ENCODE measurements at regions not wholly inside any gene's neighbourhood (a gene's known extent, or its start where the extent isn't known, plus 50 kb on each side); places are given as distances from the start of the nearest gene placed in this dataset.

DNA sequence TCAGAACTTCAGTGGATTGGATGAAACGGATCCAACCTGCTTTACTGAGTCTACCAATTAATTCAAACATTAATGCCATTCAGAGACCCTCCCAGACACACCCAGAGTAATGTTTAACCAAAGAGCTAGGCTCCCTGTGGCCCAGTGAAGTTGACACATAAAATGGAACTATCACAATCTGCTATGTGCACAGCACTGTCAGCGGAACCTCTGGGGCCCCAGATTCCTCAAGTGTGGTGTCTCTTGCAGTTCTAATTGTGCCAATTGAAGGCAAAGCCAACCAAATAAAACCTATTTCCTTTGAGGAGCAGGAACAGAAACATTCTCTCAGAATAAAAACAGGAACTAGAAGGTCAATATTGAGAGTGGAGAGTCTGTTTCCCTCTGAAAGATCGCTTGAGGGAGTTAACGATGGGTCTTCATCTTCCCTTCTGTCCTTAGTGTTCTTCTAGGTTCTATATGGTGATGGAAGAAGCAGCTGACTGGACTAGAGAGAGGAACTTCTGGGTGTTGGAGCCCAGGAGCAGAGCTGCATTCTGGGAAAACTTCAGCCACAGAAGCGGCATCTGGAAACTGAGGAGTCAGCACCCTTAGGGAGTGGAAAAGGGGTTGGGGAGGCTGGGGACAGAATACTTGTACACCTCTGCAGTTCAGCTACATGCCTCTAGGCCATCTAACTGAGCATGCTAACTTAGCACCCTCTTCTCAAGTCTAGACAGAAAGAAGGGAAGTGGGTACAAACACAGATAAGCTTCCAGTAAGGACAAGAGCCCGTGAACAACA, 174.4 kb upstream of the FBXO11 start:
- no peak overlapping the region for H3K4me3 ChIP-seq
- H3K27me3 ChIP-seq, result no peaks in the 10 kb centered on the region
- no peaks in the 10 kb centered on the region for H3K36me3 ChIP-seq
- no peaks in the 10 kb centered on the region for H3K4me1 ChIP-seq
- no peaks in the 10 kb centered on the region for H3K9me3 ChIP-seq
- DNase-seq (no peak), ATAC-seq (no peak)
- H3K27ac ChIP-seq, result no peak overlapping the region
- TF ChIP-seq, protein P1, sequence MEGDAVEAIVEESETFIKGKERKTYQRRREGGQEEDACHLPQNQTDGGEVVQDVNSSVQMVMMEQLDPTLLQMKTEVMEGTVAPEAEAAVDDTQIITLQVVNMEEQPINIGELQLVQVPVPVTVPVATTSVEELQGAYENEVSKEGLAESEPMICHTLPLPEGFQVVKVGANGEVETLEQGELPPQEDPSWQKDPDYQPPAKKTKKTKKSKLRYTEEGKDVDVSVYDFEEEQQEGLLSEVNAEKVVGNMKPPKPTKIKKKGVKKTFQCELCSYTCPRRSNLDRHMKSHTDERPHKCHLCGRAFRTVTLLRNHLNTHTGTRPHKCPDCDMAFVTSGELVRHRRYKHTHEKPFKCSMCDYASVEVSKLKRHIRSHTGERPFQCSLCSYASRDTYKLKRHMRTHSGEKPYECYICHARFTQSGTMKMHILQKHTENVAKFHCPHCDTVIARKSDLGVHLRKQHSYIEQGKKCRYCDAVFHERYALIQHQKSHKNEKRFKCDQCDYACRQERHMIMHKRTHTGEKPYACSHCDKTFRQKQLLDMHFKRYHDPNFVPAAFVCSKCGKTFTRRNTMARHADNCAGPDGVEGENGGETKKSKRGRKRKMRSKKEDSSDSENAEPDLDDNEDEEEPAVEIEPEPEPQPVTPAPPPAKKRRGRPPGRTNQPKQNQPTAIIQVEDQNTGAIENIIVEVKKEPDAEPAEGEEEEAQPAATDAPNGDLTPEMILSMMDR (IDR thresholded peaks at IDR 0.05 in 4 of 5, conservative IDR thresholded peaks at IDR 0.05 in 1 of 5), result no peak
- no peak for TF ChIP-seq POLR2A (IDR thresholded peaks at IDR 0.05)
- in situ Hi-C loops (cut with MboI; ENCODE audit: low sequenced_read_pairs in 4 of 4), result no loop called here
- intact Hi-C loops (cut with DNase I; ENCODE audit: low total_unique reads), result no loop called here

DNA sequence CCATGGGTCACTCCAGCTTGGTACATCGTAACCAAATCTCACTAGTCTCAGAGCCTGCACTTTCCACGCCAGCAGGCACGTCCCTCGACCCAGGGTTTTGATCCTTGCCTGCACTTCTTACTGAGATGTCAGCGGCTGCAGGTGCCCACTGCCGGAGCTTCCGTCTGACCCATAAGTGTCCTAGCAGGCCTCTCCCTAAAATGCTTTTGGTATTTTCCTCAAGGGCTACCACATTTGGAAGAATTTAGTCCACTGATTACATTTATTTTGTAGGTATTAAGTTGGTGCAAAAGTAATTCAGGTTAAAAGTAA, 175.0 kb upstream of the FBXO11 start:
- intact Hi-C loops (cut with DNase I; ENCODE audit: low total_unique reads), result no loop called here
- Histone ChIP-seq H3K4me3 (no peak overlapping the region), H3K4me1 (no peaks in the 10 kb centered on the region), H3K9me3 (no peaks in the 10 kb centered on the region), H3K27ac (no peak overlapping the region), H3K27me3 (no peaks in the 10 kb centered on the region), H3K36me3 (no peaks in the 10 kb centered on the region)
- DNase-seq, result no peak
- no peak for TF ChIP-seq POLR2A (IDR thresholded peaks at IDR 0.05)
- TF ChIP-seq, protein P1 (IDR thresholded peaks at IDR 0.05 in 4 of 5, conservative IDR thresholded peaks at IDR 0.05 in 1 of 5), result no peak
- ATAC-seq, result no peak
- in situ Hi-C loops (cut with MboI; ENCODE audit: low sequenced_read_pairs in 4 of 4), result no loop called here

DNA sequence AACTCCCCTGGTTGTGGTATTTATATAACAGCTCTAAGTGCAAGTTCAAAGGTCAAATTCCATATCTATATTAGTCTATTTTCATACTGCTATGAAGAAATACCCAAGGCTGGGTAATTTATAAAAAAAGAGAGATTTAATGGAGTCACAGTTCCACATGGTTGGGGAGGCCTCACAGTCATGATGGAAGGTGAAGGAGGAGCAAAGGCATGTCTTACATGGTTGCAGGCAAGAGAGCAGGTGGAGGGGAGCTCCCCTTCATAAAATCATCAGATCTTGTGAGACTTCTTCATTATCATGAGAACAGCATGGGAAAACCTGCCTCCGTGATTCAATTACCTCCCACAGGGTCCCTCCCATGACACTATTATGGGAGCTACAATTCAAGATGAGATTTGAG, 179.6 kb upstream of the FBXO11 start:
- TF ChIP-seq, protein P1 (IDR thresholded peaks at IDR 0.05 in 4 of 5, conservative IDR thresholded peaks at IDR 0.05 in 1 of 5), result no peak
- TF ChIP-seq POLR2A (IDR thresholded peaks at IDR 0.05), result no peak
- intact Hi-C loops (cut with DNase I; ENCODE audit: low total_unique reads) (no loop called here), in situ Hi-C loops (cut with MboI; ENCODE audit: low sequenced_read_pairs in 4 of 4) (no loop called here)
- ATAC-seq (no peak), DNase-seq (no peak)
- H3K4me3 ChIP-seq, result no peak overlapping the region
- no peaks in the 10 kb centered on the region for H3K36me3 ChIP-seq
- H3K9me3 ChIP-seq, result no peaks in the 10 kb centered on the region
- H3K27me3 ChIP-seq, result no peaks in the 10 kb centered on the region
- no peaks in the 10 kb centered on the region for H3K4me1 ChIP-seq
- H3K27ac ChIP-seq, result no peak overlapping the region

DNA sequence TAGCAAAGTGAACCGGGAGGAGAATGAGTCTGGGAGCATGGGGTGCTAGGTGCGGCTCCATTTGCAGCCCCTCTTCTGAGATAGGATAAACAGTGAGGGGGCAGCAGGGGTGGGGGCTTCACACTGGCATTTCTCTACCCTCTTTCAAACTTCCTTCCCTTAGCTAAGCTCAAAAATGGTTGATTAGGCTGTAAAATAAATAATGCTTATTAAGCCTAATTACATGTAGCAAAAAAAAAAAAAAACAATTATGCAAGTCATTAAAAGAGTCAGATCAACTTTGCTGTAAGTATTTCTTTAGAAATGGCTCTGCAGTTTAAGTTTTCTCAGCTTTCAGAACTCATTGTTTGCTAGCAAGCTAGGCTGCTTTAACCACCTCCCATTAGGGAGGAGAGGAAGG, 182.7 kb upstream of the FBXO11 start:
- in situ Hi-C loops (cut with MboI; ENCODE audit: low sequenced_read_pairs in 4 of 4) (no loop called here), intact Hi-C loops (cut with DNase I; ENCODE audit: low total_unique reads) (no loop called here)
- no peak overlapping the region for H3K4me3 ChIP-seq
- no peaks in the 10 kb centered on the region for H3K36me3 ChIP-seq
- no peak for ATAC-seq
- DNase-seq, result no peak
- H3K27me3 ChIP-seq, result no peaks in the 10 kb centered on the region
- no peaks in the 10 kb centered on the region for H3K4me1 ChIP-seq
- H3K27ac ChIP-seq, result no peak overlapping the region
- no peaks in the 10 kb centered on the region for H3K9me3 ChIP-seq
- TF ChIP-seq, protein P1 (IDR thresholded peaks at IDR 0.05 in 4 of 5, conservative IDR thresholded peaks at IDR 0.05 in 1 of 5), result no peak
- no peak for TF ChIP-seq POLR2A (IDR thresholded peaks at IDR 0.05)

DNA sequence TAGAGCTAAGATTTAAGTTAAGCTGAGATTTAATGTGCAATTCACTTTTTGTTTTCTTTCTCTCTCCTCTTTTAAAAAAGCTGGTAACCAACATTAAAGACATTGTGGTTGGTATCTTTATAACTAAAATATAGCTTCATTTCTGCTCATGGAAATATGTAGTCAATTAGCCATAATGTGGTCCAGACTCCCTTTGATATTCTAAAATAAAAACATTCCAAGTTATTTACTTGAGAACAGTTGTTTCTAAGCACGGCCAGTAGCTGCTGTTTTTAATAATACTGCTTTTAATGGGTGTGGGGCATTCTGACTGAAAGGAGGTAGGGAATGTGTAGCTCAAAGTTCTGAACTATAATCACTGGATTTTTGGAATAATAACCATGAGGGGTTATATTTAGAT, 183.3 kb upstream of the FBXO11 start:
- no peak for ATAC-seq
- in situ Hi-C loops (cut with MboI; ENCODE audit: low sequenced_read_pairs in 4 of 4), result no loop called here
- H3K27me3 ChIP-seq, result no peaks in the 10 kb centered on the region
- no peaks in the 10 kb centered on the region for H3K9me3 ChIP-seq
- DNase-seq, result no peak
- no peaks in the 10 kb centered on the region for H3K36me3 ChIP-seq
- no peak for TF ChIP-seq POLR2A (IDR thresholded peaks at IDR 0.05)
- TF ChIP-seq, protein P1 (IDR thresholded peaks at IDR 0.05 in 4 of 5, conservative IDR thresholded peaks at IDR 0.05 in 1 of 5), result no peak
- intact Hi-C loops (cut with DNase I; ENCODE audit: low total_unique reads), result no loop called here
- no peak overlapping the region for H3K4me3 ChIP-seq
- no peaks in the 10 kb centered on the region for H3K4me1 ChIP-seq
- H3K27ac ChIP-seq, result no peak overlapping the region
